Panc1 (cell line): ENCODE measurements at regions not wholly inside any gene's neighbourhood (a gene's known extent, or its start where the extent isn't known, plus 50 kb on each side); places are given as distances from the start of the nearest gene placed in this dataset.

Experiments
- ATAC-seq: fragments of 200-7000 bp; cut with Tn5 transposase; 2 replicates; pipeline ENCODE4 v1.9.1; 2020; ENCODE audit warnings: mild to moderate bottlenecking, moderate library complexity
- BruUV-seq: library from RNA; stranded (reverse); fragments of 400-500 nt; replicated peaks from 2 replicates; lab custom pipeline; 2021; lab: Mats Ljungman, UMichigan
- CTCF ChIA-PET: fragments of 300-600 bp; sonication (Branson Sonifier 250); formaldehyde crosslinking; loops from one replicate; lab custom pipeline; 2022; ENCODE audit warnings: antibody characterized with exemption; lab: Charles Lee
- POLR2A ChIA-PET: fragments of 300-600 bp; sonication (Branson Sonifier 250); formaldehyde crosslinking; loops from one replicate; lab custom pipeline; 2022; ENCODE audit warnings: antibody characterized with exemption; lab: Charles Lee
- DNase-seq: peaks from one replicate; pipeline ENCODE4 v3.0.0-alpha.2; 2010; ENCODE audit warnings: low read depth, low spot score
- H3K27ac ChIP-seq: 2 replicates; pipeline ENCODE4 v1.5.1; 2011; ENCODE audit warnings: mild to moderate bottlenecking, low read length, inconsistent platforms
- H3K27me3 ChIP-seq: fragments of 200-500 bp; sonication (Bioruptor generic); 2 replicates; pipeline ENCODE4 v1.6.0; 2014; ENCODE audit warnings: low read length, inconsistent platforms; ENCODE audit not compliant: control insufficient read depth, insufficient read depth
- H3K36me3 ChIP-seq: fragments of 200-500 bp; sonication (Bioruptor generic); 2 replicates; pipeline ENCODE4 v1.5.1; 2014; ENCODE audit warnings: inconsistent platforms, mild to moderate bottlenecking, low read length, moderate library complexity; ENCODE audit not compliant: control insufficient read depth, insufficient read depth
- H3K4me1 ChIP-seq: 2 replicates; pipeline ENCODE4 v1.5.1; 2011; ENCODE audit warnings: inconsistent platforms, mild to moderate bottlenecking, low read length, moderate library complexity; ENCODE audit not compliant: control insufficient read depth, insufficient read depth
- H3K4me3 ChIP-seq, 2 experiments: 2 replicates each; pipeline ENCODE4 v1.5.1; 2011 to 2012; ENCODE audit warnings: low read depth in 2 of 2, low read length in 2 of 2, mild to moderate bottlenecking in 2 of 2, inconsistent platforms in 1 of 2, moderate library complexity in 1 of 2
- H3K9me3 ChIP-seq: fragments of 200-500 bp; sonication (Bioruptor generic); 2 replicates; pipeline ENCODE4 v1.5.1; 2014; ENCODE audit warnings: low read depth, mild to moderate bottlenecking, inconsistent platforms, low read length, moderate library complexity; ENCODE audit not compliant: control insufficient read depth, insufficient read depth
- POLR2AphosphoS5 ChIP-seq: IDR thresholded peaks from 2 replicates; pipeline ENCODE4 v1.6.1; 2012; ENCODE audit warnings: mild to moderate bottlenecking, low read depth, low read length, moderate library complexity
- SIN3A ChIP-seq: IDR thresholded peaks from 2 replicates; pipeline ENCODE4 v1.6.1; 2012; ENCODE audit warnings: low read depth, mild to moderate bottlenecking, low read length, moderate library complexity, borderline replicate concordance; ENCODE audit not compliant: insufficient read depth
- TCF7L2 ChIP-seq: IDR thresholded peaks from 2 replicates; pipeline ENCODE4 v1.6.1; 2011; ENCODE audit warnings: mild to moderate bottlenecking, low read depth, low read length, inconsistent platforms
- in situ Hi-C: cut with HindIII; loops from 2 replicates; pipeline ENCODE4 v1.10.0; 2016; ENCODE audit warnings: low sequenced_read_pairs, low pct_unique_long_range_greater_than_20kb
- intact Hi-C: fragments of 100-400 bp; cut with micrococcal nuclease; formaldehyde crosslinking; loops from one replicate; pipeline ENCODE4 v1.10.0; 2022; ENCODE audit not compliant: unreplicated experiment
- TF ChIP-seq, protein P1 (sequence below): fragments of 450-650 bp; IDR thresholded peaks from 2 replicates; pipeline ENCODE4 v1.5.1; 2017; ENCODE audit warnings: mild to moderate bottlenecking
- TF ChIP-seq, protein P2 (sequence below), 2 experiments: IDR thresholded peaks; 2 replicates each; pipeline ENCODE4 v1.6.1; 2011 to 2012; ENCODE audit warnings: low read depth in 2 of 2, control low read depth in 1 of 2, low read length in 1 of 2, mild to moderate bottlenecking in 1 of 2, moderate library complexity in 1 of 2; ENCODE audit not compliant: insufficient read depth in 1 of 2

GRCh38 chr5:166074582-166075481 is 2216.6 kb upstream of the WWC1 start:
- ChIA-PET CTCF (no interaction called here), POLR2A (no interaction called here)
- BruUV-seq, result no TSS peak
- Histone ChIP-seq H3K27ac (no peak overlapping the region), H3K4me3 (no peak overlapping the region), H3K27me3 (no peaks in the 10 kb centered on the region), H3K4me1 (no peaks in the 10 kb centered on the region), H3K36me3 (no peaks in the 10 kb centered on the region), H3K9me3 (no peaks in the 10 kb centered on the region)
- TF ChIP-seq SIN3A, result no peak
- no peak for ATAC-seq
- DNase-seq, result no peak
- intact Hi-C loops (no loop called here), in situ Hi-C loops (no loop called here)

GRCh38 chr5:166083183-166083959 is 2208.1 kb upstream of the WWC1 start:
- no peak for DNase-seq
- ChIA-PET POLR2A (no interaction called here), CTCF (no interaction called here)
- BruUV-seq, result no TSS peak
- Histone ChIP-seq H3K36me3 (no peaks in the 10 kb centered on the region), H3K4me1 (no peaks in the 10 kb centered on the region), H3K27ac (no peak overlapping the region), H3K9me3 (no peaks in the 10 kb centered on the region), H3K27me3 (no peaks in the 10 kb centered on the region), H3K4me3 (no peak overlapping the region)
- TF ChIP-seq SIN3A, result no peak
- TF ChIP-seq, protein P1, sequence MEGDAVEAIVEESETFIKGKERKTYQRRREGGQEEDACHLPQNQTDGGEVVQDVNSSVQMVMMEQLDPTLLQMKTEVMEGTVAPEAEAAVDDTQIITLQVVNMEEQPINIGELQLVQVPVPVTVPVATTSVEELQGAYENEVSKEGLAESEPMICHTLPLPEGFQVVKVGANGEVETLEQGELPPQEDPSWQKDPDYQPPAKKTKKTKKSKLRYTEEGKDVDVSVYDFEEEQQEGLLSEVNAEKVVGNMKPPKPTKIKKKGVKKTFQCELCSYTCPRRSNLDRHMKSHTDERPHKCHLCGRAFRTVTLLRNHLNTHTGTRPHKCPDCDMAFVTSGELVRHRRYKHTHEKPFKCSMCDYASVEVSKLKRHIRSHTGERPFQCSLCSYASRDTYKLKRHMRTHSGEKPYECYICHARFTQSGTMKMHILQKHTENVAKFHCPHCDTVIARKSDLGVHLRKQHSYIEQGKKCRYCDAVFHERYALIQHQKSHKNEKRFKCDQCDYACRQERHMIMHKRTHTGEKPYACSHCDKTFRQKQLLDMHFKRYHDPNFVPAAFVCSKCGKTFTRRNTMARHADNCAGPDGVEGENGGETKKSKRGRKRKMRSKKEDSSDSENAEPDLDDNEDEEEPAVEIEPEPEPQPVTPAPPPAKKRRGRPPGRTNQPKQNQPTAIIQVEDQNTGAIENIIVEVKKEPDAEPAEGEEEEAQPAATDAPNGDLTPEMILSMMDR, result no peak
- TF ChIP-seq, protein P2, sequence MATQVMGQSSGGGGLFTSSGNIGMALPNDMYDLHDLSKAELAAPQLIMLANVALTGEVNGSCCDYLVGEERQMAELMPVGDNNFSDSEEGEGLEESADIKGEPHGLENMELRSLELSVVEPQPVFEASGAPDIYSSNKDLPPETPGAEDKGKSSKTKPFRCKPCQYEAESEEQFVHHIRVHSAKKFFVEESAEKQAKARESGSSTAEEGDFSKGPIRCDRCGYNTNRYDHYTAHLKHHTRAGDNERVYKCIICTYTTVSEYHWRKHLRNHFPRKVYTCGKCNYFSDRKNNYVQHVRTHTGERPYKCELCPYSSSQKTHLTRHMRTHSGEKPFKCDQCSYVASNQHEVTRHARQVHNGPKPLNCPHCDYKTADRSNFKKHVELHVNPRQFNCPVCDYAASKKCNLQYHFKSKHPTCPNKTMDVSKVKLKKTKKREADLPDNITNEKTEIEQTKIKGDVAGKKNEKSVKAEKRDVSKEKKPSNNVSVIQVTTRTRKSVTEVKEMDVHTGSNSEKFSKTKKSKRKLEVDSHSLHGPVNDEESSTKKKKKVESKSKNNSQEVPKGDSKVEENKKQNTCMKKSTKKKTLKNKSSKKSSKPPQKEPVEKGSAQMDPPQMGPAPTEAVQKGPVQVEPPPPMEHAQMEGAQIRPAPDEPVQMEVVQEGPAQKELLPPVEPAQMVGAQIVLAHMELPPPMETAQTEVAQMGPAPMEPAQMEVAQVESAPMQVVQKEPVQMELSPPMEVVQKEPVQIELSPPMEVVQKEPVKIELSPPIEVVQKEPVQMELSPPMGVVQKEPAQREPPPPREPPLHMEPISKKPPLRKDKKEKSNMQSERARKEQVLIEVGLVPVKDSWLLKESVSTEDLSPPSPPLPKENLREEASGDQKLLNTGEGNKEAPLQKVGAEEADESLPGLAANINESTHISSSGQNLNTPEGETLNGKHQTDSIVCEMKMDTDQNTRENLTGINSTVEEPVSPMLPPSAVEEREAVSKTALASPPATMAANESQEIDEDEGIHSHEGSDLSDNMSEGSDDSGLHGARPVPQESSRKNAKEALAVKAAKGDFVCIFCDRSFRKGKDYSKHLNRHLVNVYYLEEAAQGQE (IDR thresholded peaks at IDR 0.05; ENCODE audit: insufficient read depth in 1 of 2, low read depth in 2 of 2, low read length in 1 of 2), result no peak
- TF ChIP-seq POLR2AphosphoS5, result no peak
- TF ChIP-seq TCF7L2, result no peak
- intact Hi-C loops, result no loop called here
- ATAC-seq, result no peak
- in situ Hi-C loops, result no loop called here

DNA sequence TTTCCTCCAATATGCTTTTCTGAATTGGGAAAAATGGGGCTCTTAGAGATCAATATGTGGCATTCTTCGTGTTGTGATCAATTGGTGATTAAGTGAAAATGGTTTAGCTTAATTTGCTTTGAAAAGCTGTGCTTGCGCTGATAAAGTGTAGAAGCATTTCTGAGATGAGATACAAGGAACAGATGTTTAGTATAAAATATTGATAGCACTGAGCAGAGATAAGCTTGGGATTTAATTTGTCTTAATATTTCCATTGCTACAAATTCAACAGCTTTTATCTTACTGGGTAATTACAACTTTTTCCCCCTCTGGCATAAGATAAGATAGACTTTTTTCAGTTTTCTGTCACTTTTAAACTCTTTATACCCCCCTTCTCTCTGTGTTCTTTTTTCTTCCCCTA is 2204.9 kb upstream of the WWC1 start:
- DNase-seq (no peak), ATAC-seq (no peak)
- intact Hi-C loops (no loop called here), in situ Hi-C loops (no loop called here)
- Histone ChIP-seq H3K4me1 (no peaks in the 10 kb centered on the region), H3K9me3 (no peaks in the 10 kb centered on the region), H3K27me3 (no peaks in the 10 kb centered on the region), H3K27ac (no peak overlapping the region), H3K4me3 (no peak overlapping the region), H3K36me3 (no peaks in the 10 kb centered on the region)
- no peak for TF ChIP-seq TCF7L2
- TF ChIP-seq, protein P2 (IDR thresholded peaks at IDR 0.05; ENCODE audit: insufficient read depth in 1 of 2, low read depth in 2 of 2, low read length in 1 of 2), result no peak
- TF ChIP-seq, protein P1, result no peak
- TF ChIP-seq SIN3A, result no peak
- TF ChIP-seq POLR2AphosphoS5, result no peak
- CTCF ChIA-PET, result no interaction called here
- no TSS peak for BruUV-seq
- POLR2A ChIA-PET, result no interaction called here
